ENCODE measurements at regions not wholly inside any gene's neighbourhood (a gene's known extent, or its start where the extent isn't known, plus 50 kb on each side); places are given as distances from the start of the nearest gene placed in this dataset.

DNA sequence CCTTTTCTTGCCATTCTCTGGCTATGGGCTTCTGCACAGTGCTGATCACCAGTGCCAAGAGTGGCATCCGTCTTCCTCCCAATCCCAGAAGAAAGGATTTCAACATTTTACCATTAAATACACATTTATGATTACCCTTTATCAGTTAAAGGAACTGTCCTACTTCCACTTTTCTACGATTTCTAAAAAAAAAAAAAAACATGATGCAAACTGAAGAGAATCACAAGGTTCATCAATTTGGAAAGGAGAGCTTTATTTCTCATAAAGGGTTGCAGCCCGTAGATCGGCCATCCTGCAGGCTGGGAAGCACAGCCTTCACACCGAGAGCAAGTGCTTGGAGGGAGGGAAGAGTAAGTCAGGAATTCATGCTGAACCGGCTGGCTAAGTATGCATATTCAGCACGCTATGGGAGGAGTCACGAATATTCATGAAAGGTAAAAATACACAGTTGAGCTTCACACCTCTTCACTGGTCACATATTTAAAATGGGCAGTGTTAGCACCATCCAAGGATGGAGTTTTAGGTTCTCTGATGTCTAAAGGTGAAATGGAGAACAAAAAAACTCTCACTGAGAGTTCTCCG lies 52.5 kb upstream of the SEMA4D start:
- BruUV-seq (replicated peaks), result no TSS peak
- no peak for FAIRE-seq
- no peak for ATAC-seq

More for the DNA sequence above, 52.5 kb upstream of the SEMA4D start:
- Histone ChIP-seq H3K9me3 (replicated peaks; ENCODE audit: control insufficient read depth, insufficient read depth, low read depth, low read length) (no peaks in the 10 kb centered on the region), H2AFZ (ENCODE audit: low read depth, low read length) (no peak overlapping the region), H3K27me3 (ENCODE audit: control insufficient read depth in 2 of 2, insufficient read depth in 2 of 2, low read length in 2 of 2) (peaks cover 0 to 4% of the 10 kb centered on the region in 2 experiments; a peak in 1 of 5 replicates), H3K4me3 (no peak overlapping the region), H3K36me3 (ENCODE audit: control insufficient read depth, insufficient read depth, low read length) (no peaks in the 10 kb centered on the region), H3K79me2 (ENCODE audit: control insufficient read depth, insufficient read depth, low read length) (no peaks in the 10 kb centered on the region), H3K27ac (ENCODE audit: extremely low read depth, low read depth, low read length) (no peak overlapping the region), H3K4me1 (replicated peaks in 1 of 2; ENCODE audit: control insufficient read depth in 2 of 2, insufficient read depth in 2 of 2, low read length in 2 of 2) (no peaks in the 10 kb centered on the region), H3K4me2 (ENCODE audit: insufficient read depth, low read length) (no peak overlapping the region), H3K9me1 (ENCODE audit: control insufficient read depth, insufficient read depth, low read length) (no peaks in the 10 kb centered on the region), H4K20me1 (replicated peaks; ENCODE audit: control insufficient read depth, insufficient read depth, low read length) (no peaks in the 10 kb centered on the region), H3K9ac (ENCODE audit: insufficient read depth in 1 of 2, low read depth in 2 of 2, low read length in 2 of 2) (no peak overlapping the region)
- 2% methylated on average over 9 of the region's 9 CpGs for WGBS (ENCODE audit: insufficient coverage, low coverage, missing lambda C conversion rate)
- ChIA-PET POLR2A (interaction anchor here (1.0 kb wide), 1 partner anchor 143 kb away, joined by 4 read pairs; no protein-coding TSS in a partner anchor), CTCF (ENCODE audit: low intra/inter-chr PET ratio) (no interaction called here)
- in situ Hi-C loops (cut with MboI), result no loop called here
- intact Hi-C loops (cut with micrococcal nuclease), result no loop called here
- TF ChIP-seq EZH2 (IDR thresholded peaks at IDR 0.05; ENCODE audit: borderline replicate concordance, low read depth, low read length) (no peak), ZNF197 (CRISPR knock-in tag; IDR thresholded peaks at IDR 0.05; ENCODE audit: low read depth) (no peak), SIN3B (IDR thresholded peaks at IDR 0.05; ENCODE audit: low read depth) (no peak), HDGF (IDR thresholded peaks at IDR 0.05) (no peak), MYC (IDR thresholded peaks at IDR 0.05; ENCODE audit: low read depth, low read length) (no peak), MYC (CRISPR knock-in tag; IDR thresholded peaks at IDR 0.05; ENCODE audit: borderline replicate concordance, low read depth) (no peak), RBM15 (IDR thresholded peaks at IDR 0.05; ENCODE audit: insufficient read depth, low read length) (no peak), TEAD4 (IDR thresholded peaks at IDR 0.05; ENCODE audit: low read length) (no peak), TEAD4 (CRISPR knock-in tag; IDR thresholded peaks at IDR 0.05; ENCODE audit: borderline replicate concordance) (no peak), SMAD2 (IDR thresholded peaks at IDR 0.05; ENCODE audit: low read depth, low read length) (no peak), FOSL1 (tag; conservative IDR thresholded peaks at IDR 0.05) (no peak), BRF1 (IDR thresholded peaks at IDR 0.05; ENCODE audit: borderline replicate concordance, extremely low read depth, insufficient read length) (no peak), TEAD2 (tag; IDR thresholded peaks at IDR 0.05) (no peak), ZNF445 (CRISPR knock-in tag; IDR thresholded peaks at IDR 0.05; ENCODE audit: low read depth) (no peak), SUPT5H (IDR thresholded peaks at IDR 0.05) (no peak), KDM2B (CRISPR knock-in tag; IDR thresholded peaks at IDR 0.05) (no peak), STAG1 (CRISPR knock-in tag; IDR thresholded peaks at IDR 0.05; ENCODE audit: borderline replicate concordance) (no peak), DACH1 (IDR thresholded peaks at IDR 0.05; ENCODE audit: partially characterized antibody) (no peak), PHF20 (IDR thresholded peaks at IDR 0.05; ENCODE audit: partially characterized antibody) (no peak)
- TF ChIP-seq, protein P1, sequence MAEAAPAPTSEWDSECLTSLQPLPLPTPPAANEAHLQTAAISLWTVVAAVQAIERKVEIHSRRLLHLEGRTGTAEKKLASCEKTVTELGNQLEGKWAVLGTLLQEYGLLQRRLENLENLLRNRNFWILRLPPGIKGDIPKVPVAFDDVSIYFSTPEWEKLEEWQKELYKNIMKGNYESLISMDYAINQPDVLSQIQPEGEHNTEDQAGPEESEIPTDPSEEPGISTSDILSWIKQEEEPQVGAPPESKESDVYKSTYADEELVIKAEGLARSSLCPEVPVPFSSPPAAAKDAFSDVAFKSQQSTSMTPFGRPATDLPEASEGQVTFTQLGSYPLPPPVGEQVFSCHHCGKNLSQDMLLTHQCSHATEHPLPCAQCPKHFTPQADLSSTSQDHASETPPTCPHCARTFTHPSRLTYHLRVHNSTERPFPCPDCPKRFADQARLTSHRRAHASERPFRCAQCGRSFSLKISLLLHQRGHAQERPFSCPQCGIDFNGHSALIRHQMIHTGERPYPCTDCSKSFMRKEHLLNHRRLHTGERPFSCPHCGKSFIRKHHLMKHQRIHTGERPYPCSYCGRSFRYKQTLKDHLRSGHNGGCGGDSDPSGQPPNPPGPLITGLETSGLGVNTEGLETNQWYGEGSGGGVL (CRISPR knock-in tag; IDR thresholded peaks at IDR 0.05), result no peak
- DNase-seq (ENCODE audit: extremely low read depth in 1 of 4, low spot score in 3 of 4), result no peak
